H1 (cell line): ENCODE measurements at regions not wholly inside any gene's neighbourhood (a gene's known extent, or its start where the extent isn't known, plus 50 kb on each side); places are given as distances from the start of the nearest gene placed in this dataset.

Experiments used
- CTCF ChIA-PET: fragments of 300-600 bp; sonication (Branson Sonifier 250); formaldehyde crosslinking; loops from one replicate; lab custom pipeline; 2021; ENCODE audit not compliant: partially characterized antibody; lab: Charles Lee
- POLR2A ChIA-PET: fragments of 300-600 bp; sonication (Branson Sonifier 250); formaldehyde crosslinking; loops from one replicate; lab custom pipeline; 2021; ENCODE audit warnings: inconsistent platforms; ENCODE audit not compliant: partially characterized antibody; lab: Charles Lee
- DNase-seq, 2 experiments: peaks; one replicate each; pipeline versions ENCODE4 v3.0.0 to v3.0.0-alpha.2; 2010 to 2022; ENCODE audit warnings: low spot score in 2 of 2, low read depth in 1 of 2, mixed read lengths in 1 of 2
- FAIRE-seq: peaks from 2 replicates; lab custom pipeline; 2011; peaks lifted over from hg19 to GRCh38; lab: Jason Lieb, UNC
- H2AFZ ChIP-seq: 2 replicates; pipeline ENCODE4 v1.8.1; 2012; ENCODE audit warnings: low read length, inconsistent platforms
- H2AK5ac ChIP-seq: 2 replicates; pipeline ENCODE4 v1.6.1; 2013; ENCODE audit warnings: low read depth, low read length
- H2BK120ac ChIP-seq: replicated peaks from 2 replicates; pipeline ENCODE3; 2013; ENCODE audit warnings: low read depth, low read length, inconsistent platforms
- H2BK12ac ChIP-seq: 2 replicates; pipeline ENCODE4 v1.6.1; 2013; ENCODE audit warnings: low read depth, low read length
- H2BK15ac ChIP-seq: 2 replicates; pipeline ENCODE4 v1.6.1; 2013; ENCODE audit warnings: low read length
- H2BK20ac ChIP-seq: 2 replicates; pipeline ENCODE4 v1.6.1; 2013; ENCODE audit warnings: low read length
- H2BK5ac ChIP-seq: 2 replicates; pipeline ENCODE4 v1.6.1; 2013; ENCODE audit warnings: low read depth, low read length
- H3K14ac ChIP-seq: 2 replicates; pipeline ENCODE4 v1.6.1; 2013; ENCODE audit warnings: inconsistent platforms; ENCODE audit not compliant: insufficient read length
- H3K18ac ChIP-seq: 2 replicates; pipeline ENCODE4 v1.6.1; 2013; ENCODE audit warnings: low read length; ENCODE audit errors: extremely low read depth
- H3K23ac ChIP-seq: 2 replicates; pipeline ENCODE4 v1.6.1; 2013; ENCODE audit warnings: inconsistent platforms; ENCODE audit not compliant: insufficient read length
- H3K23me2 ChIP-seq: 2 replicates; pipeline ENCODE4 v1.6.1; 2013; ENCODE audit warnings: low read depth, low read length
- H3K27ac ChIP-seq: 2 replicates; pipeline ENCODE4 v1.6.1; 2011; ENCODE audit warnings: low read depth, low read length, inconsistent platforms
- H3K27me3 ChIP-seq, 4 experiments: replicated peaks in 1 of 4; 1 replicate in 1 of 4; 2 replicates in 3 of 4; pipeline versions ENCODE4 v1.6.1 to v1.8.1; 2011 to 2013; ENCODE audit warnings: low read length in 3 of 4, mild to moderate bottlenecking in 3 of 4, inconsistent platforms in 2 of 4, mixed read lengths in 2 of 4, moderate library complexity in 1 of 4; ENCODE audit not compliant: control insufficient read depth in 3 of 4, insufficient read depth in 3 of 4; ENCODE audit errors: extremely low read depth in 1 of 4
- H3K36me3 ChIP-seq, 4 experiments: 2 replicates each; pipeline versions ENCODE4 v1.6.1 to v1.8.1; 2011 to 2013; ENCODE audit warnings: mild to moderate bottlenecking in 4 of 4, low read length in 3 of 4, moderate library complexity in 2 of 4, control low read depth in 1 of 4, inconsistent platforms in 1 of 4; ENCODE audit not compliant: insufficient read depth in 4 of 4, control insufficient read depth in 2 of 4
- H3K4ac ChIP-seq: replicated peaks from 2 replicates; pipeline ENCODE3; 2013; ENCODE audit warnings: low read length, low read depth, mixed read lengths, inconsistent platforms; ENCODE audit not compliant: insufficient read length
- H3K4me1 ChIP-seq, 4 experiments: replicated peaks in 1 of 4; 1 replicate in 1 of 4; 2 replicates in 3 of 4; pipeline versions ENCODE4 v1.6.1 to v1.8.1; 2011 to 2013; ENCODE audit warnings: low read length in 3 of 4, inconsistent platforms in 2 of 4, mixed read lengths in 1 of 4; ENCODE audit not compliant: insufficient read depth in 4 of 4, control insufficient read depth in 3 of 4
- H3K4me2 ChIP-seq, 2 experiments: 2 replicates each; pipeline versions ENCODE4 v1.6.1 to v1.8.1; 2011 to 2013; ENCODE audit warnings: low read depth in 2 of 2, low read length in 2 of 2, control low read depth in 1 of 2, inconsistent platforms in 1 of 2, mild to moderate bottlenecking in 1 of 2; ENCODE audit not compliant: insufficient read depth in 1 of 2
- H3K4me3 ChIP-seq, 4 experiments: fragments of 200-600, 300-600 bp in 1 of 4; sonication (generic), shearing (Covaris generic), sonication (Bioruptor Twin) in 1 of 4; 2 replicates each; pipeline versions ENCODE4 v1.5.1 to v1.8.1; 2011 to 2016; ENCODE audit warnings: low read length in 4 of 4, low read depth in 3 of 4, control low read depth in 2 of 4, inconsistent platforms in 2 of 4, mild to moderate bottlenecking in 2 of 4, mixed read lengths in 1 of 4, moderate library complexity in 1 of 4; ENCODE audit not compliant: insufficient read depth in 2 of 4; ENCODE audit errors: extremely low read depth in 1 of 4
- H3K56ac ChIP-seq: replicated peaks from 2 replicates; pipeline ENCODE3; 2013; ENCODE audit warnings: low read depth, mild to moderate bottlenecking, mixed read lengths, low read length, inconsistent platforms; ENCODE audit not compliant: insufficient read length
- H3K79me1 ChIP-seq: 2 replicates; pipeline ENCODE4 v1.6.1; 2013; ENCODE audit warnings: low read depth, low read length, control low read depth
- H3K79me2 ChIP-seq, 2 experiments: 2 replicates each; pipeline versions ENCODE4 v1.6.1 to v1.8.1; 2012 to 2013; ENCODE audit warnings: low read length in 2 of 2, mild to moderate bottlenecking in 2 of 2, inconsistent platforms in 1 of 2; ENCODE audit not compliant: insufficient read depth in 2 of 2, control insufficient read depth in 1 of 2
- H3K9ac ChIP-seq, 4 experiments: replicated peaks in 1 of 4; 1 replicate in 1 of 4; 2 replicates in 3 of 4; pipeline versions ENCODE4 v1.6.1 to v1.8.1; 2011 to 2013; ENCODE audit warnings: low read depth in 3 of 4, low read length in 3 of 4, control low read depth in 2 of 4, mild to moderate bottlenecking in 2 of 4, moderate library complexity in 2 of 4, inconsistent platforms in 1 of 4; ENCODE audit errors: extremely low read depth in 1 of 4
- H3K9me3 ChIP-seq, 2 experiments: 2 replicates each; pipeline versions ENCODE4 v1.6.1 to v1.8.1; 2012 to 2013; ENCODE audit warnings: mild to moderate bottlenecking in 2 of 2, moderate library complexity in 2 of 2, control low read depth in 1 of 2, inconsistent platforms in 1 of 2, low read depth in 1 of 2, low read length in 1 of 2, mixed read lengths in 1 of 2; ENCODE audit not compliant: insufficient read depth in 2 of 2
- H4K20me1 ChIP-seq, 2 experiments: replicated peaks in 1 of 2; 2 replicates each; pipeline versions ENCODE3 to v1.8.1; 2011 to 2013; ENCODE audit warnings: inconsistent platforms in 2 of 2, low read length in 2 of 2, mild to moderate bottlenecking in 1 of 2; ENCODE audit not compliant: insufficient read depth in 2 of 2, control insufficient read depth in 1 of 2
- H4K5ac ChIP-seq: 2 replicates; pipeline ENCODE4 v1.6.1; 2013; ENCODE audit warnings: low read length, low read depth, mixed read lengths, inconsistent platforms; ENCODE audit not compliant: insufficient read length
- H4K8ac ChIP-seq: 2 replicates; pipeline ENCODE4 v1.8.0; 2013; ENCODE audit warnings: mild to moderate bottlenecking, moderate library complexity, low read length, inconsistent platforms; ENCODE audit not compliant: insufficient read depth; ENCODE audit errors: extremely low read depth
- H4K91ac ChIP-seq: replicated peaks from 2 replicates; pipeline ENCODE3; 2013; ENCODE audit warnings: low read length, mixed read lengths, inconsistent platforms; ENCODE audit not compliant: insufficient read length
- CEBPB ChIP-seq: IDR thresholded peaks from 2 replicates; pipeline ENCODE4 v1.6.1; 2012; ENCODE audit warnings: low read depth, low read length
- CHD2 ChIP-seq: IDR thresholded peaks from 2 replicates; pipeline ENCODE4 v1.6.1; 2012; ENCODE audit warnings: low read length, improper control_type of control experiment
- CTBP2 ChIP-seq: IDR thresholded peaks from 2 replicates; pipeline ENCODE4 v1.7.0; 2011; ENCODE audit warnings: borderline replicate concordance, mild to moderate bottlenecking, moderate library complexity, mixed read lengths, low read length; ENCODE audit not compliant: insufficient read depth, insufficient read length
- FOSL1 ChIP-seq: IDR thresholded peaks from 2 replicates; pipeline ENCODE4 v1.6.1; 2011; ENCODE audit warnings: mild to moderate bottlenecking, low read depth, low read length, moderate library complexity; ENCODE audit not compliant: insufficient read depth
- NRF1 ChIP-seq: IDR thresholded peaks from 2 replicates; pipeline ENCODE4 v1.6.1; 2011; ENCODE audit warnings: mild to moderate bottlenecking, low read depth, low read length, improper control_type of control experiment
- RFX5 ChIP-seq: IDR thresholded peaks from 2 replicates; pipeline ENCODE4 v1.6.1; 2011; ENCODE audit warnings: low read depth, low read length, improper control_type of control experiment, borderline replicate concordance
- SP2 ChIP-seq: IDR thresholded peaks from 2 replicates; pipeline ENCODE4 v1.6.1; 2012; ENCODE audit warnings: mild to moderate bottlenecking, low read length, inconsistent platforms
- SRF ChIP-seq: IDR thresholded peaks from 2 replicates; pipeline ENCODE4 v1.6.1; 2011; ENCODE audit warnings: mild to moderate bottlenecking, low read depth, low read length, moderate library complexity
- TCF12 ChIP-seq: IDR thresholded peaks from 2 replicates; pipeline ENCODE4 v1.6.1; 2011; ENCODE audit warnings: low read depth, mild to moderate bottlenecking, low read length
- WGBS, 2 experiments: shearing (Covaris generic) in 1 of 2; methylation state at CpG; one replicate each; pipeline versions ENCODE4 v1.1.6 to v1.1.7; 2013 to 2015; ENCODE audit warnings: low lambda C conversion rate in 2 of 2, mixed read lengths in 2 of 2, inconsistent platforms in 1 of 2, low coverage in 1 of 2, missing lambda C conversion rate in 1 of 2; ENCODE audit not compliant: insufficient replicate concordance in 2 of 2, insufficient coverage in 1 of 2, insufficient read length in 1 of 2; ENCODE audit errors: extremely low coverage in 1 of 2, missing lambda C conversion rate in 1 of 2; 5-methylcytosine and 5-hydroxymethylcytosine counted together
- TF ChIP-seq, protein P1 (sequence below): IDR thresholded peaks from 2 replicates; pipeline ENCODE4 v1.6.1; 2012; ENCODE audit warnings: inconsistent platforms
- TF ChIP-seq, protein P2 (sequence below): IDR thresholded peaks from 2 replicates; pipeline ENCODE4 v1.6.1; 2012; ENCODE audit warnings: inconsistent platforms
- TF ChIP-seq, protein P3 (sequence below): IDR thresholded peaks from 2 replicates; pipeline ENCODE4 v1.6.1; 2012; ENCODE audit warnings: low read length, inconsistent platforms

DNA sequence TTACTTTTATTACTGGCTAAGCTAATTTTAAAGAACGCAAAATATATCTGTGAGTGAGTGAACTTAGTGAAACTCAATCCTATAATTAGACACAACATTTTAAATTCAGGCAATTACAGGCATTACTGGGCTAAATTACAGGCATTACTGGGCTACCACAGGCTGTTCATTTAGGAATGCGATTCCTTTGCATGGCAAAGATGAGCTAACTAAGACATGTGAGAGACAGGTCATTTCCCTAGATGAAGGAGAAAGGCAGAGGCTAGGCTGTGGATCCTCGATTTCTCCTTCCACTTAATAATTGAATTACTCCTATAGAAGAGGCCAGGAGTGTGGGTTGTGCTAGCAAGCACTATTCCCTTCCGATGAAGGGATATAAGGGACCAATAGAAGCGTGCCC is 429.4 kb upstream of the LMO3 start:
- Histone ChIP-seq H3K4ac (no peak overlapping the region), H3K56ac (no peak overlapping the region), H4K8ac (no peak overlapping the region), H4K91ac (no peak overlapping the region), H3K18ac (no peak overlapping the region), H3K14ac (no peak overlapping the region), H3K79me1 (no peaks in the 10 kb centered on the region), H3K23ac (no peak overlapping the region), H2BK120ac (no peak overlapping the region), H2AK5ac (no peak overlapping the region), H4K5ac (no peak overlapping the region), H3K4me2 (no peak overlapping the region), H2BK5ac (no peak overlapping the region), H2BK20ac (no peak overlapping the region), H2BK12ac (no peak overlapping the region), H2AFZ (peak overlapping the region; percentile 79; the same call in 1 of the 2 replicates), H3K27ac (no peak overlapping the region), H3K36me3 (no peaks in the 10 kb centered on the region), H3K4me3 (no peak overlapping the region), H2BK15ac (no peak overlapping the region), H4K20me1 (no peaks in the 10 kb centered on the region), H3K79me2 (no peaks in the 10 kb centered on the region), H3K23me2 (no peaks in the 10 kb centered on the region), H3K27me3 (no peaks in the 10 kb centered on the region), H3K4me1 (peaks cover 0 to 3% (median under 1%) of the 10 kb centered on the region in 4 experiments; a peak in 2 of 7 replicates), H3K9me3 (no peaks in the 10 kb centered on the region), H3K9ac (no peak overlapping the region)
- WGBS, 2 experiments = 97% methylated on average over 5 of the region's 5 CpGs; no CpG with 5 or more reads in 1 of the 2 experiments
- ChIA-PET CTCF (interaction anchor here (0.9 kb wide), 1 partner anchor 96 kb away, joined by 4 read pairs; no protein-coding TSS in a partner anchor), POLR2A (no interaction called here)
- no peak for FAIRE-seq
- no peak for DNase-seq
- TF ChIP-seq, protein P1, sequence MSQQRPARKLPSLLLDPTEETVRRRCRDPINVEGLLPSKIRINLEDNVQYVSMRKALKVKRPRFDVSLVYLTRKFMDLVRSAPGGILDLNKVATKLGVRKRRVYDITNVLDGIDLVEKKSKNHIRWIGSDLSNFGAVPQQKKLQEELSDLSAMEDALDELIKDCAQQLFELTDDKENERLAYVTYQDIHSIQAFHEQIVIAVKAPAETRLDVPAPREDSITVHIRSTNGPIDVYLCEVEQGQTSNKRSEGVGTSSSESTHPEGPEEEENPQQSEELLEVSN = no peak
- TF ChIP-seq CTBP2 (no peak), NRF1 (no peak), SRF (no peak), TCF12 (no peak), FOSL1 (no peak), SP2 (no peak), RFX5 (no peak), CHD2 (no peak), CEBPB (no peak)
- TF ChIP-seq, protein P2, sequence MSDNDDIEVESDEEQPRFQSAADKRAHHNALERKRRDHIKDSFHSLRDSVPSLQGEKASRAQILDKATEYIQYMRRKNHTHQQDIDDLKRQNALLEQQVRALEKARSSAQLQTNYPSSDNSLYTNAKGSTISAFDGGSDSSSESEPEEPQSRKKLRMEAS = no peak
- TF ChIP-seq, protein P3, sequence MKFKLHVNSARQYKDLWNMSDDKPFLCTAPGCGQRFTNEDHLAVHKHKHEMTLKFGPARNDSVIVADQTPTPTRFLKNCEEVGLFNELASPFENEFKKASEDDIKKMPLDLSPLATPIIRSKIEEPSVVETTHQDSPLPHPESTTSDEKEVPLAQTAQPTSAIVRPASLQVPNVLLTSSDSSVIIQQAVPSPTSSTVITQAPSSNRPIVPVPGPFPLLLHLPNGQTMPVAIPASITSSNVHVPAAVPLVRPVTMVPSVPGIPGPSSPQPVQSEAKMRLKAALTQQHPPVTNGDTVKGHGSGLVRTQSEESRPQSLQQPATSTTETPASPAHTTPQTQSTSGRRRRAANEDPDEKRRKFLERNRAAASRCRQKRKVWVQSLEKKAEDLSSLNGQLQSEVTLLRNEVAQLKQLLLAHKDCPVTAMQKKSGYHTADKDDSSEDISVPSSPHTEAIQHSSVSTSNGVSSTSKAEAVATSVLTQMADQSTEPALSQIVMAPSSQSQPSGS = no peak
